WTC11 (cell line): ENCODE measurements at regions not wholly inside any gene's neighbourhood (a gene's known extent, or its start where the extent isn't known, plus 50 kb on each side); places are given as distances from the start of the nearest gene placed in this dataset.

Experiments
- ATAC-seq: fragments of 200-7000 bp; cut with Tn5 transposase; 2 replicates; pipeline ENCODE4 v1.10.0; 2021; ENCODE audit warnings: mild to moderate bottlenecking, moderate library complexity
- CTCF ChIA-PET: fragments of 300-600 bp; sonication (Branson Sonifier 250); formaldehyde crosslinking; loops from one replicate; lab custom pipeline; 2021; ENCODE audit warnings: antibody characterized with exemption; lab: Charles Lee
- POLR2A ChIA-PET: fragments of 350-600 bp; sonication (Branson Sonifier 250); formaldehyde crosslinking; loops from one replicate; lab custom pipeline; 2021; ENCODE audit warnings: antibody characterized with exemption; lab: Charles Lee
- DNase-seq: peaks from one replicate; pipeline ENCODE4 v3.0.0; 2021; ENCODE audit warnings: low spot score
- H3K27ac Mint-ChIP-seq: 2 replicates; pipeline ENCODE4 v1.8.0; 2021; ENCODE audit warnings: mixed read lengths
- H3K27me3 Mint-ChIP-seq: 2 replicates; pipeline ENCODE4 v1.8.0; 2021; ENCODE audit warnings: low read depth, mild to moderate bottlenecking, moderate library complexity, mixed read lengths
- H3K36me3 Mint-ChIP-seq: 2 replicates; pipeline ENCODE4 v1.8.0; 2021; ENCODE audit warnings: mixed read lengths
- H3K4me1 Mint-ChIP-seq: 2 replicates; pipeline ENCODE4 v1.8.0; 2022; ENCODE audit warnings: mixed read lengths
- H3K4me3 Mint-ChIP-seq: 2 replicates; pipeline ENCODE4 v1.8.0; 2021; ENCODE audit warnings: mild to moderate bottlenecking, moderate library complexity, mixed read lengths
- H3K9me3 Mint-ChIP-seq: 2 replicates; pipeline ENCODE4 v1.8.0; 2021; ENCODE audit warnings: mixed read lengths
- NR3C1 ChIP-seq: sonication (generic); formaldehyde crosslinking; conservative IDR thresholded peaks from 2 replicates; pipeline ENCODE4 v1.8.1; 2023; ENCODE audit warnings: low read depth, mild to moderate bottlenecking, missing genetic modification reagents
- PRRX2 ChIP-seq: fragments of 250-450 bp; sonication (Bioruptor Pico); IDR thresholded peaks from 2 replicates; pipeline ENCODE4 v1.8.0; 2021; ENCODE audit warnings: mild to moderate bottlenecking
- STAT6 ChIP-seq: sonication (generic); formaldehyde crosslinking; conservative IDR thresholded peaks from 2 replicates; pipeline ENCODE4 v1.8.1; 2023; ENCODE audit warnings: mild to moderate bottlenecking, low read depth, missing genetic modification reagents, moderate library complexity
- ZNF121 ChIP-seq: sonication (generic); formaldehyde crosslinking; IDR thresholded peaks from 2 replicates; pipeline ENCODE4 v1.8.0; 2023; ENCODE audit warnings: missing genetic modification reagents
- ZNF138 ChIP-seq: sonication (generic); formaldehyde crosslinking; conservative IDR thresholded peaks from 2 replicates; pipeline ENCODE4 v1.8.1; 2022; ENCODE audit warnings: mild to moderate bottlenecking, moderate library complexity, missing genetic modification reagents
- ZNF281 ChIP-seq: sonication (generic); formaldehyde crosslinking; IDR thresholded peaks from 2 replicates; pipeline ENCODE4 v1.8.0; 2023; ENCODE audit warnings: mild to moderate bottlenecking, missing genetic modification reagents
- TF ChIP-seq, protein P1 (sequence below): sonication (generic); formaldehyde crosslinking; IDR thresholded peaks from 2 replicates; pipeline ENCODE4 v1.8.1; 2023; ENCODE audit warnings: mild to moderate bottlenecking, missing genetic modification reagents
- TF ChIP-seq, protein P2 (sequence below): fragments of 250-450 bp; sonication (Bioruptor Pico); IDR thresholded peaks from 2 replicates; pipeline ENCODE4 v1.9.0; 2021; ENCODE audit warnings: mild to moderate bottlenecking

DNA sequence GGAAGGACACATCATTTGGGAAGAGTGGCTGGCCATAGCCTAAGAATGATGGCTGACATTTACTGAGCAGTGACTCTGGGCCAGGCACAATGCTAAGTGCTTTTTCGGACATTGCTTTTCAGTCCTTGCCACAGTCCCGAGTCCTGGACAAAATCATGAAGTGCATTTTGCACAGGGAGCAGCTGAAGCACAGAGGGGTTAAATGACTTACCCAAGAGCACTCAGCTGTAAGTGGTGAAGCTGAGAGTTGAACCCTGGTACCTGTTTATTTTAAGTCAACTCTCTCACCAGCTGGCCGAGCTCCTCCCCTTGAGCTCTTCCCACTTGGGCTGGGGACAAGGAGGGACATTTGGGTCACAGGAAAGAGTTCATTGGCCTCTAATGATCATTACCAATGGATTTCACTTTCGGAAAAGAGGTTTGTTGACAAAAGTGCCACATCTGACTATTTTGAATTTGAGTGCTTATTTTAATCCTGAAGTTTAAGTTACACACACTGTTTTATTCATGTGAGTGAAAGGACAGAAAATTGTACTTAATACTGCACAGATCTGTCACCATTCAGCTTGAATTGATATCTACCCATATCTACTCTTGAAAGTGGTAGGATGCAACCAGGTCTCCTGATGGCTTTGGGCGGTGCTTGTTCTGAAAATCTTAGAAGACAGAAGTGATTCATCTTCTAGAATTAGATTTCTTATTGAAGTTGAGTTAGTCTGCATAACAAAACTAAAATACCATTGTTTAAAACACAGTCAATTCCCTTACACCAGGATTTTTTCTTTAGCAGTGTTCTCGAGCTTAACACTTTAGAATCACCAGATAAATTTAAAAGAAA lies 368.7 kb upstream of the PROK2 start (continued):
- no peak for TF ChIP-seq NR3C1 (CRISPR knock-in tag)
- TF ChIP-seq, protein P1, sequence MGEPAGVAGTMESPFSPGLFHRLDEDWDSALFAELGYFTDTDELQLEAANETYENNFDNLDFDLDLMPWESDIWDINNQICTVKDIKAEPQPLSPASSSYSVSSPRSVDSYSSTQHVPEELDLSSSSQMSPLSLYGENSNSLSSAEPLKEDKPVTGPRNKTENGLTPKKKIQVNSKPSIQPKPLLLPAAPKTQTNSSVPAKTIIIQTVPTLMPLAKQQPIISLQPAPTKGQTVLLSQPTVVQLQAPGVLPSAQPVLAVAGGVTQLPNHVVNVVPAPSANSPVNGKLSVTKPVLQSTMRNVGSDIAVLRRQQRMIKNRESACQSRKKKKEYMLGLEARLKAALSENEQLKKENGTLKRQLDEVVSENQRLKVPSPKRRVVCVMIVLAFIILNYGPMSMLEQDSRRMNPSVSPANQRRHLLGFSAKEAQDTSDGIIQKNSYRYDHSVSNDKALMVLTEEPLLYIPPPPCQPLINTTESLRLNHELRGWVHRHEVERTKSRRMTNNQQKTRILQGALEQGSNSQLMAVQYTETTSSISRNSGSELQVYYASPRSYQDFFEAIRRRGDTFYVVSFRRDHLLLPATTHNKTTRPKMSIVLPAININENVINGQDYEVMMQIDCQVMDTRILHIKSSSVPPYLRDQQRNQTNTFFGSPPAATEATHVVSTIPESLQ = no peak
- TF ChIP-seq PRRX2 (CRISPR knock-in tag) = no peak
- TF ChIP-seq ZNF138 (CRISPR knock-in tag) = no peak

DNA sequence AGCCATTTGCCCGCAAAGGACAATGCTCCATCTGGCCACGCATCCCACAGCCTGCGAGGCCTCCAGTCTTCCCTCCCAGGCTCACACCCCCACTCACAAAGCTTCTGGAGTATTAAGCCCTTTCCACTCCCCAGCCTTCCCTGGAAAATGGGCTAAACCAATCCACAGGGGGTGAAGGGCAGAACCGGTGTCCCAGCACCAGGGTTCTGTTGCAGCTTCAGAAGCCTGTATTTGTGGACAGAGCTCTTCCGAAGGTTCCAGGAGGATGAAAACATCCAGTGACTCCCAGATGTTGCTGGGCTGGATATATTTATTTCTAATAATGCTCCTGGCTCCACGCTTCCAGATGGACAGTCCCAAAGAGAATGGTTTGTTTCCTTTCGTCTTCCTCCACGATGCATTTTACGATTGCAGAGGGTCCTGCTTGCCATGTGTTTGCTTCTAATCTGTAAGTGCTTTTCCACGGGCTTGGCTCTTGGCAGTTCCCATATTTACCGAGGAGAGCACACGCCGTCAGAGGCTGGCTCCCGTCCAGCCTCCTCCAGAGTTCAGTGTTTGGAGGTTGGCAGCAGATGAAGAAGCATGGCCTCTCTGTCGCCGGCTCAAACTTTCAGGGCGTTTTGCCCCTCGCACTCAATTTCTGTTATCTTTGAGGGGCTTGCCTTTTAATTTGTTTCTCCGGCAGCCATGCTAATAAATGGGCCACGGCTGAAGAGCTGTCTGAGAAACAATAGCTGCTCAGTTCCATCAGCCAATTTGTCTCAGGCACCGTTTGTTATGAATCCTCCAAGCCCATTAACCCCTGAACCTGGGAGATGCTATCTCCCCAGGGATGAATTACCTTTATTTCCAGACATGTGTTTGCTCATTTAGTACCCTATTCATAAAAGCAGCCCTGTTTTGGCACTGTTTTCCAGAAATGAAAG lies 367.9 kb upstream of the PROK2 start:
- POLR2A ChIA-PET = no interaction called here
- ATAC-seq = no peak
- Mint-ChIP-seq H3K4me3 (no peak overlapping the region), H3K27me3 (no peaks in the 10 kb centered on the region), H3K36me3 (peaks cover 13% of the 10 kb centered on the region; the same call in 1 of the 2 replicates), H3K4me1 (no peaks in the 10 kb centered on the region), H3K27ac (no peak overlapping the region), H3K9me3 (peaks cover 22% of the 10 kb centered on the region)
- no peak for DNase-seq
- TF ChIP-seq, protein P2, sequence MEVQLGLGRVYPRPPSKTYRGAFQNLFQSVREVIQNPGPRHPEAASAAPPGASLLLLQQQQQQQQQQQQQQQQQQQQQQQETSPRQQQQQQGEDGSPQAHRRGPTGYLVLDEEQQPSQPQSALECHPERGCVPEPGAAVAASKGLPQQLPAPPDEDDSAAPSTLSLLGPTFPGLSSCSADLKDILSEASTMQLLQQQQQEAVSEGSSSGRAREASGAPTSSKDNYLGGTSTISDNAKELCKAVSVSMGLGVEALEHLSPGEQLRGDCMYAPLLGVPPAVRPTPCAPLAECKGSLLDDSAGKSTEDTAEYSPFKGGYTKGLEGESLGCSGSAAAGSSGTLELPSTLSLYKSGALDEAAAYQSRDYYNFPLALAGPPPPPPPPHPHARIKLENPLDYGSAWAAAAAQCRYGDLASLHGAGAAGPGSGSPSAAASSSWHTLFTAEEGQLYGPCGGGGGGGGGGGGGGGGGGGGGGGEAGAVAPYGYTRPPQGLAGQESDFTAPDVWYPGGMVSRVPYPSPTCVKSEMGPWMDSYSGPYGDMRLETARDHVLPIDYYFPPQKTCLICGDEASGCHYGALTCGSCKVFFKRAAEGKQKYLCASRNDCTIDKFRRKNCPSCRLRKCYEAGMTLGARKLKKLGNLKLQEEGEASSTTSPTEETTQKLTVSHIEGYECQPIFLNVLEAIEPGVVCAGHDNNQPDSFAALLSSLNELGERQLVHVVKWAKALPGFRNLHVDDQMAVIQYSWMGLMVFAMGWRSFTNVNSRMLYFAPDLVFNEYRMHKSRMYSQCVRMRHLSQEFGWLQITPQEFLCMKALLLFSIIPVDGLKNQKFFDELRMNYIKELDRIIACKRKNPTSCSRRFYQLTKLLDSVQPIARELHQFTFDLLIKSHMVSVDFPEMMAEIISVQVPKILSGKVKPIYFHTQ (CRISPR knock-in tag) = no peak
- TF ChIP-seq STAT6 (CRISPR knock-in tag) (no peak), ZNF121 (CRISPR knock-in tag) (no peak), ZNF281 (CRISPR knock-in tag) (no peak)
- CTCF ChIA-PET = no interaction called here
